ENCODE measurements at regions not wholly inside any gene's neighbourhood (a gene's known extent, or its start where the extent isn't known, plus 50 kb on each side); places are given as distances from the start of the nearest gene placed in this dataset.

GRCh38 chr16:72228014-72228413, 56.1 kb upstream of the PMFBP1 start:
- H3K36me3 ChIP-seq (ENCODE audit: insufficient read depth, low read length): no peaks in the 10 kb centered on the region
- H3K4me1 ChIP-seq (ENCODE audit: insufficient read depth, low read length): no peaks in the 10 kb centered on the region

GRCh38 chr16:72226136-72226535, 54.2 kb upstream of the PMFBP1 start:
- Histone ChIP-seq H3K9me3 (ENCODE audit: low read length) (no peaks in the 10 kb centered on the region), H3K27me3 (ENCODE audit: insufficient read depth, low read length) (no peaks in the 10 kb centered on the region), H3K4me3 (ENCODE audit: low read length) (no peak overlapping the region), H3K36me3 (ENCODE audit: insufficient read depth, low read length) (no peaks in the 10 kb centered on the region), H2AFZ (ENCODE audit: low read depth, low read length) (no peak overlapping the region), H3K4me1 (ENCODE audit: insufficient read depth, low read length) (peaks cover 3% of the 10 kb centered on the region)

More at GRCh38 chr16:72228014-72228413, 56.1 kb upstream of the PMFBP1 start:
- Histone ChIP-seq H3K27me3 (ENCODE audit: insufficient read depth, low read length) (no peaks in the 10 kb centered on the region), H3K4me3 (ENCODE audit: low read length) (no peak overlapping the region), H3K9me3 (ENCODE audit: low read length) (no peaks in the 10 kb centered on the region), H2AFZ (ENCODE audit: low read depth, low read length) (no peak overlapping the region)

GRCh38 chr16:72224260-72224768, 52.4 kb upstream of the PMFBP1 start:
- no peak overlapping the region for H3K4me3 ChIP-seq (ENCODE audit: low read length)
- peaks cover 3% of the 10 kb centered on the region for H3K4me1 ChIP-seq (ENCODE audit: insufficient read depth, low read length)
- no peaks in the 10 kb centered on the region for H3K9me3 ChIP-seq (ENCODE audit: low read length)
- H3K27me3 ChIP-seq (ENCODE audit: insufficient read depth, low read length): no peaks in the 10 kb centered on the region
- no peak overlapping the region for H2AFZ ChIP-seq (ENCODE audit: low read depth, low read length)
- H3K36me3 ChIP-seq (ENCODE audit: insufficient read depth, low read length): no peaks in the 10 kb centered on the region

GRCh38 chr16:72222503-72222902, 50.5 kb upstream of the PMFBP1 start:
- Histone ChIP-seq H2AFZ (ENCODE audit: low read depth, low read length) (no peak overlapping the region), H3K27me3 (ENCODE audit: insufficient read depth, low read length) (no peaks in the 10 kb centered on the region), H3K4me1 (ENCODE audit: insufficient read depth, low read length) (peaks cover 3% of the 10 kb centered on the region), H3K36me3 (ENCODE audit: insufficient read depth, low read length) (no peaks in the 10 kb centered on the region), H3K4me3 (ENCODE audit: low read length) (no peak overlapping the region), H3K9me3 (ENCODE audit: low read length) (no peaks in the 10 kb centered on the region)
